NCI-H1092 (cell line): ENCODE measurements at regions not wholly inside any gene's neighbourhood (a gene's known extent, or its start where the extent isn't known, plus 50 kb on each side); places are given as distances from the start of the nearest gene placed in this dataset.

Experiments used
- DNase-seq: peaks from one replicate; lab custom pipeline; 2025; lab: John Stamatoyannopoulos, UW

- no peak for DNase-seq
These were observed 124.7 kb upstream of the CPEB4 start for GRCh38 chr5:173763410-173763809.

GRCh38 chr5:173764332-173765028 is 123.7 kb upstream of the CPEB4 start:
- DNase-seq, result no peak

GRCh38 chr5:173765029-173765644 is 123.0 kb upstream of the CPEB4 start:
- DNase-seq, result no peak

GRCh38 chr5:173765661-173766060 is 122.5 kb upstream of the CPEB4 start:
- no peak for DNase-seq

GRCh38 chr5:173767574-173768266 is 120.4 kb upstream of the CPEB4 start:
- DNase-seq, result no peak

GRCh38 chr5:173768267-173768806 is 119.8 kb upstream of the CPEB4 start:
- no peak for DNase-seq

GRCh38 chr5:173768891-173769290 is 119.3 kb upstream of the CPEB4 start:
- DNase-seq, result no peak

GRCh38 chr5:173770637-173771036 is 117.5 kb upstream of the CPEB4 start:
- DNase-seq, result no peak

- no peak for DNase-seq
These were observed 116.9 kb upstream of the CPEB4 start for GRCh38 chr5:173771121-173771724.

GRCh38 chr5:173771725-173772383 is 116.3 kb upstream of the CPEB4 start:
- DNase-seq, result no peak

- no peak for DNase-seq
These were observed 115.6 kb upstream of the CPEB4 start for GRCh38 chr5:173772384-173773059.

GRCh38 chr5:173774271-173774761 is 113.8 kb upstream of the CPEB4 start:
- DNase-seq, result no peak

GRCh38 chr5:173775261-173776197 is 112.6 kb upstream of the CPEB4 start:
- no peak for DNase-seq

GRCh38 chr5:173777149-173777548 is 111.0 kb upstream of the CPEB4 start:
- DNase-seq, result no peak

- no peak for DNase-seq
These were observed 110.5 kb upstream of the CPEB4 start for GRCh38 chr5:173777674-173778073.

- no peak for DNase-seq
These were observed 109.9 kb upstream of the CPEB4 start for GRCh38 chr5:173778152-173778782.

- DNase-seq, result no peak
These were observed 109.3 kb upstream of the CPEB4 start for GRCh38 chr5:173778784-173779304.

GRCh38 chr5:173780235-173781234 is 107.6 kb upstream of the CPEB4 start:
- no peak for DNase-seq
